ENCODE measurements at regions not wholly inside any gene's neighbourhood (a gene's known extent, or its start where the extent isn't known, plus 50 kb on each side); places are given as distances from the start of the nearest gene placed in this dataset.

DNA sequence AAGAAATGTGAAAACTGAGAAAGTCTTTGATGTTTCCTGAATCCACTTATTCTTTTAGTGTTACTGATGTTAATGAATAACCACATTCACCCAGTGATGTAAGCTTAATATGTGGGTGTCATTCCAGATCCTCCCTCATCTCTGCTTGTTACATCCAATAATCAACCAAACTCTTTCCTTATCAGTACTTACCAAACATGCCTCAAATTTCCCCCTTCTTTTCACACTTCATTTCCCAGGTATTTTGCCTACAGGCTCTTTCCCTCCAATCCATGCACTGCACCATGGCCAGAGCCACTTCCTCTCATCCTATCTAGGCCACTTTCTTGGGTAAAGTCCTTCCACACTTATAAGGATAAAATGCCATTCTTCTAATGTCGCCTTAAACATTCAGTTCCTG is 451.5 kb downstream of the NPIPA7 start:
- Histone ChIP-seq H3K4me3 (no peak overlapping the region), H3K9me3 (no peaks in the 10 kb centered on the region), H3K27ac (no peak overlapping the region), H3K36me3 (no peaks in the 10 kb centered on the region), H3K4me1 (no peaks in the 10 kb centered on the region), H3K27me3 (no peaks in the 10 kb centered on the region)
- DNase-seq: no peak
- TF ChIP-seq, protein P1, sequence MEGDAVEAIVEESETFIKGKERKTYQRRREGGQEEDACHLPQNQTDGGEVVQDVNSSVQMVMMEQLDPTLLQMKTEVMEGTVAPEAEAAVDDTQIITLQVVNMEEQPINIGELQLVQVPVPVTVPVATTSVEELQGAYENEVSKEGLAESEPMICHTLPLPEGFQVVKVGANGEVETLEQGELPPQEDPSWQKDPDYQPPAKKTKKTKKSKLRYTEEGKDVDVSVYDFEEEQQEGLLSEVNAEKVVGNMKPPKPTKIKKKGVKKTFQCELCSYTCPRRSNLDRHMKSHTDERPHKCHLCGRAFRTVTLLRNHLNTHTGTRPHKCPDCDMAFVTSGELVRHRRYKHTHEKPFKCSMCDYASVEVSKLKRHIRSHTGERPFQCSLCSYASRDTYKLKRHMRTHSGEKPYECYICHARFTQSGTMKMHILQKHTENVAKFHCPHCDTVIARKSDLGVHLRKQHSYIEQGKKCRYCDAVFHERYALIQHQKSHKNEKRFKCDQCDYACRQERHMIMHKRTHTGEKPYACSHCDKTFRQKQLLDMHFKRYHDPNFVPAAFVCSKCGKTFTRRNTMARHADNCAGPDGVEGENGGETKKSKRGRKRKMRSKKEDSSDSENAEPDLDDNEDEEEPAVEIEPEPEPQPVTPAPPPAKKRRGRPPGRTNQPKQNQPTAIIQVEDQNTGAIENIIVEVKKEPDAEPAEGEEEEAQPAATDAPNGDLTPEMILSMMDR (IDR thresholded peaks at IDR 0.05): no peak
- intact Hi-C loops (cut with DNase I; ENCODE audit: low total_unique reads): no loop called here

- H3K4me1 ChIP-seq: no peaks in the 10 kb centered on the region
- intact Hi-C loops (cut with DNase I; ENCODE audit: low total_unique reads): no loop called here
- DNase-seq: no peak
- H3K9me3 ChIP-seq: no peaks in the 10 kb centered on the region
- no peaks in the 10 kb centered on the region for H3K36me3 ChIP-seq
- H3K27me3 ChIP-seq: no peaks in the 10 kb centered on the region
- TF ChIP-seq, protein P1 (IDR thresholded peaks at IDR 0.05): no peak
- no peak overlapping the region for H3K4me3 ChIP-seq
- no peak overlapping the region for H3K27ac ChIP-seq
Measured at GRCh38 chr16:16830973-16831372, 452.0 kb downstream of the NPIPA7 start.

- Histone ChIP-seq H3K27me3 (no peaks in the 10 kb centered on the region), H3K27ac (no peak overlapping the region), H3K36me3 (no peaks in the 10 kb centered on the region), H3K9me3 (no peaks in the 10 kb centered on the region), H3K4me1 (no peaks in the 10 kb centered on the region), H3K4me3 (no peak overlapping the region)
- intact Hi-C loops (cut with DNase I; ENCODE audit: low total_unique reads): no loop called here
- TF ChIP-seq, protein P1 (IDR thresholded peaks at IDR 0.05): no peak
- no peak for DNase-seq
Measured at GRCh38 chr16:16833165-16833564, 454.2 kb downstream of the NPIPA7 start.

DNA sequence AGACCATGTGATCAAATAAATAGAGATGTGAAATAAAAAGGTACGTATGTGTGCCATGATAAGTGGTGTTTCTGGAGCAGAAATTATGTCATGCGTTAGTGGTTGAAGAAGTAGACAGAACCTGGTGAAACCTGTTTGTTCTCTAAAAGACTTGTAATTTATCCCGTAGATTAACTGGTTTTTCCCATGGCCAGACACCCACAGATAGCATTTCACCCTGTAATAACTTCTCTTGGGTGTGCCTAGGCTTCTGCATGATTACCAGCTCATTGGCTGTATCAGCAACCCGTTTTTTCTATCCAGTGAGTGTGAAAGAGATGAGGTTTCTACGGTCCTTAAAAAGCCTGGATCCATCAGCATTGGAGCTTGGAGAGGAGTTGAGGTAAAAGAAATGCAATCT is 471.3 kb downstream of the NPIPA7 start:
- intact Hi-C loops (cut with DNase I; ENCODE audit: low total_unique reads): no loop called here
- no peaks in the 10 kb centered on the region for H3K9me3 ChIP-seq
- H3K4me1 ChIP-seq: no peaks in the 10 kb centered on the region
- H3K36me3 ChIP-seq: no peaks in the 10 kb centered on the region
- TF ChIP-seq, protein P1 (IDR thresholded peaks at IDR 0.05): no peak
- no peak for DNase-seq
- H3K27ac ChIP-seq: no peak overlapping the region
- H3K4me3 ChIP-seq: no peak overlapping the region
- no peaks in the 10 kb centered on the region for H3K27me3 ChIP-seq

DNA sequence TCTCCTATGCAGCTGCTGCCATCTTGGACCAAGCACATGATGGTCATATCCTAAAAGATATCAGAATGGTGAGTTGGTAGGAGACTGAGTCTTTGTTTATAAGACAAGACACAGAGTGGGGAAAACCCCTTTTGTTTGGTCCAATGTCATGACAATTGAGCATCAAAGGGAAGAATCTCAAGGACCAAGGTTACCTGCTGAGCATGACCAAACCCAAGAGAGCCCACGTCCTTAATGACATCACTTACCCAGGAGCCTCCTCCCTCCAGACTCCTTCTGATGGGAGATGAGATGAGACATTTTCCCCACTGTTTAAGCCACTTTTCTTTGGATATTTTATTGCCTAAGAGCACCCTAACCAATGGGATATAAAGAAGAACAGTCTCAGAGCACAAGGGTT is 478.1 kb downstream of the NPIPA7 start:
- no peak overlapping the region for H3K4me3 ChIP-seq
- peaks cover 0 to 7% of the 10 kb centered on the region in 2 donors for H3K27me3 ChIP-seq
- TF ChIP-seq, protein P1 (IDR thresholded peaks at IDR 0.05): no peak
- DNase-seq: no peak
- no peak overlapping the region for H3K27ac ChIP-seq
- no peaks in the 10 kb centered on the region for H3K4me1 ChIP-seq
- H3K36me3 ChIP-seq: no peaks in the 10 kb centered on the region
- intact Hi-C loops (cut with DNase I; ENCODE audit: low total_unique reads): no loop called here
- H3K9me3 ChIP-seq: no peaks in the 10 kb centered on the region

GRCh38 chr16:16857603-16858283 is 478.8 kb downstream of the NPIPA7 start:
- no peaks in the 10 kb centered on the region for H3K9me3 ChIP-seq

More at GRCh38 chr16:16857603-16858283, 478.8 kb downstream of the NPIPA7 start:
- Histone ChIP-seq H3K4me1 (no peaks in the 10 kb centered on the region), H3K27me3 (peaks cover 0 to 7% of the 10 kb centered on the region in 2 donors), H3K27ac (no peak overlapping the region), H3K4me3 (no peak overlapping the region), H3K36me3 (no peaks in the 10 kb centered on the region)
- TF ChIP-seq, protein P1 (IDR thresholded peaks at IDR 0.05): no peak
- intact Hi-C loops (cut with DNase I; ENCODE audit: low total_unique reads): no loop called here
- no peak for DNase-seq
